ENCODE measurements at regions not wholly inside any gene's neighbourhood (a gene's known extent, or its start where the extent isn't known, plus 50 kb on each side); places are given as distances from the start of the nearest gene placed in this dataset.

GRCh38 chr2:143877056-143877455 is 642.9 kb downstream of the ZEB2 start:
- H3K4me3 ChIP-seq (replicated peaks; ENCODE audit: low read depth, low read length): no peak overlapping the region
- no peak for TF ChIP-seq CTCF (IDR thresholded peaks at IDR 0.05; ENCODE audit: low read depth, low read length, missing control alignments)
- DNase-seq (ENCODE audit: extremely low read depth, low read depth): no peak

GRCh38 chr2:143875295-143876233 is 644.4 kb downstream of the ZEB2 start:
- no peak for DNase-seq (ENCODE audit: extremely low read depth, low read depth)
- no peak overlapping the region for H3K4me3 ChIP-seq (replicated peaks; ENCODE audit: low read depth, low read length)
- TF ChIP-seq CTCF (IDR thresholded peaks at IDR 0.05; ENCODE audit: low read depth, low read length, missing control alignments): no peak

GRCh38 chr2:143873886-143874285 is 646.0 kb downstream of the ZEB2 start:
- TF ChIP-seq CTCF (IDR thresholded peaks at IDR 0.05; ENCODE audit: low read depth, low read length, missing control alignments): no peak
- DNase-seq (ENCODE audit: extremely low read depth, low read depth): no peak
- no peak overlapping the region for H3K4me3 ChIP-seq (replicated peaks; ENCODE audit: low read depth, low read length)

GRCh38 chr2:143870696-143871095 is 649.2 kb downstream of the ZEB2 start:
- H3K4me3 ChIP-seq (replicated peaks; ENCODE audit: low read depth, low read length): no peak overlapping the region
- TF ChIP-seq CTCF (IDR thresholded peaks at IDR 0.05; ENCODE audit: low read depth, low read length, missing control alignments): no peak
- DNase-seq (ENCODE audit: extremely low read depth, low read depth): no peak

- TF ChIP-seq CTCF (IDR thresholded peaks at IDR 0.05; ENCODE audit: low read depth, low read length, missing control alignments): no peak
- DNase-seq (ENCODE audit: extremely low read depth, low read depth): no peak
- no peak overlapping the region for H3K4me3 ChIP-seq (replicated peaks; ENCODE audit: low read depth, low read length)
These were observed 662.9 kb downstream of the ZEB2 start for GRCh38 chr2:143856978-143857377.

GRCh38 chr2:143852759-143853158 is 667.2 kb downstream of the ZEB2 start:
- no peak for DNase-seq (ENCODE audit: extremely low read depth, low read depth)
- no peak overlapping the region for H3K4me3 ChIP-seq (replicated peaks; ENCODE audit: low read depth, low read length)
- no peak for TF ChIP-seq CTCF (IDR thresholded peaks at IDR 0.05; ENCODE audit: low read depth, low read length, missing control alignments)
